SJSA1 (cell line): ENCODE measurements at regions not wholly inside any gene's neighbourhood (a gene's known extent, or its start where the extent isn't known, plus 50 kb on each side); places are given as distances from the start of the nearest gene placed in this dataset.

Experiments
- DNase-seq, 2 experiments: peaks; one replicate each; pipeline ENCODE4 v3.0.0-alpha.2; 2015 to 2020; ENCODE audit warnings: low spot score in 2 of 2, low read depth in 1 of 2
- H3K27ac ChIP-seq: fragments of 250-450 bp; sonication (Bioruptor Pico); 2 replicates; pipeline ENCODE4 v1.5.1; 2020; ENCODE audit warnings: mild to moderate bottlenecking, moderate library complexity
- H3K27me3 ChIP-seq: fragments of 250-450 bp; sonication (Bioruptor Pico); replicated peaks from 2 replicates; pipeline ENCODE4 v1.5.1; 2020; ENCODE audit warnings: mild to moderate bottlenecking, moderate library complexity
- H3K36me3 ChIP-seq: fragments of 250-450 bp; sonication (Bioruptor Pico); 2 replicates; pipeline ENCODE4 v1.5.1; 2020; ENCODE audit warnings: mild to moderate bottlenecking
- H3K4me1 ChIP-seq: fragments of 250-450 bp; sonication (Bioruptor Pico); replicated peaks from 2 replicates; pipeline ENCODE4 v1.6.1; 2021; ENCODE audit warnings: mild to moderate bottlenecking
- H3K4me3 ChIP-seq: fragments of 250-450 bp; sonication (Bioruptor Pico); 2 replicates; pipeline ENCODE4 v1.5.1; 2020; ENCODE audit warnings: mild to moderate bottlenecking
- H3K9me3 ChIP-seq: fragments of 250-450 bp; sonication (Bioruptor Pico); replicated peaks from 2 replicates; pipeline ENCODE4 v1.5.1; 2020; ENCODE audit warnings: mild to moderate bottlenecking

GRCh38 chr7:79968077-79968648 is 166.5 kb upstream of the GNAI1 start:
- Histone ChIP-seq H3K4me3 (no peak overlapping the region), H3K27ac (no peak overlapping the region), H3K36me3 (no peaks in the 10 kb centered on the region), H3K27me3 (no peaks in the 10 kb centered on the region), H3K9me3 (no peaks in the 10 kb centered on the region), H3K4me1 (no peaks in the 10 kb centered on the region)
- DNase-seq, result no peak

DNA sequence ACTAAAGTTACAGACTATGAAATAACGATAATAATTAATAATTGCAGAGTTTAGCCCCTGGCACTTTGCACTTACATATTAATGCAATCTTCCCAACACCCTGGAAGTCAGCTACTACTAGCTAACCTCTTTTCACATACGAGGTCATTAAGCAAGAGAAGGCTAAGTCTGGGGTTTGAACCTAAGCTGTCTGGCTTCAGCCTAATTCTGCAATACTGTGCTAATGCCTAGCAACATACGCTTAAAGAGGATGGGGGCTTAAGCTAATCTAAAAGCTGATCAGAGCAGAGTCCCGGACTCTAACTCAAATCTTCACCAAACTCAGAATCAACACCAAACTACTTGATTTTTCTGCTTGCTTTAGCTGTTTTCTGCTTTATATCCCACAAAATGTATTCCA is 168.7 kb upstream of the GNAI1 start:
- no peaks in the 10 kb centered on the region for H3K4me1 ChIP-seq

DNA sequence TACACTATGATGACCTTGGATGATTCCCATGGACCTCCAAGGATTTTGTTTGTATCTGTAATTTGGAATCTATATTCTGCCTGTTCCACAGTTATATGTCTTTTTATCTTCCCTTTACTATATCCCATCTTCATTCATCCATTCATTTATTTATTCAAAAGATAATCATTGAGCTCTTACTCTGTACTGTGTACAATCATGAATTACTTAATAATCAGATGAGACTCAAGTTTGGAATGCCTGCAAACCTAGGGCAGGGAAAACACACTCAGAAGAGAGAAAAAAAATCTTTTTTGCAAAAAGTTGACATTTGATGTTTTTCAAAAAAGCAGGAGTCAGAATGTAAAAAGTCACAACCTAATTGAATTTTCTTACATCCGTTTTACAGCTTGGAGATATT is 170.2 kb upstream of the GNAI1 start:
- no peak overlapping the region for H3K27ac ChIP-seq
- H3K27me3 ChIP-seq, result no peaks in the 10 kb centered on the region
- no peaks in the 10 kb centered on the region for H3K4me1 ChIP-seq
- no peaks in the 10 kb centered on the region for H3K36me3 ChIP-seq
- H3K9me3 ChIP-seq, result no peaks in the 10 kb centered on the region
- no peak overlapping the region for H3K4me3 ChIP-seq
- DNase-seq, result no peak

More for the DNA sequence above, 168.7 kb upstream of the GNAI1 start:
- DNase-seq, result no peak
- H3K27ac ChIP-seq, result no peak overlapping the region
- H3K36me3 ChIP-seq, result no peaks in the 10 kb centered on the region
- H3K4me3 ChIP-seq, result no peak overlapping the region
- H3K27me3 ChIP-seq, result no peaks in the 10 kb centered on the region
- no peaks in the 10 kb centered on the region for H3K9me3 ChIP-seq

DNA sequence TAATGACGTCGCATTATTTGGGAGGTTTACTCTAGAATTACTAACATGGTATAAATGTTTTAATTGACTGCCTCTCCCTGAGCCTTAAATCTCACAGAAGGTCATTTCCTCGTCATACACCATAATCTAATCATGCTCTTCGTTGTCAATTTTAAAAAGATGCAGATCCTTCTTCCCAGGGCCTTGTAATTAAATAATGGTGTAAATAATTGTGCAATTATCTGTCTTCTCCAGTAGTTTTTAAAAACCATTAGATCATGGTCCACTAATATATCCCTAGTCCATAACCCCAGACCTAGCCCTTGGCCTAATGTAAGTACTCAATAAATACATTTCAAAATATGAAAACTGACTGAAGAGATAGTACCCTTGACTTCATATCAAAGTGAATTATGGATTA is 181.5 kb upstream of the GNAI1 start:
- no peak for DNase-seq
- Histone ChIP-seq H3K9me3 (no peaks in the 10 kb centered on the region), H3K27me3 (no peaks in the 10 kb centered on the region), H3K4me1 (no peaks in the 10 kb centered on the region), H3K36me3 (no peaks in the 10 kb centered on the region), H3K27ac (no peak overlapping the region), H3K4me3 (no peak overlapping the region)

GRCh38 chr7:79952399-79952798 is 182.2 kb upstream of the GNAI1 start:
- DNase-seq, result no peak
- Histone ChIP-seq H3K36me3 (no peaks in the 10 kb centered on the region), H3K9me3 (no peaks in the 10 kb centered on the region), H3K4me1 (no peaks in the 10 kb centered on the region), H3K27me3 (no peaks in the 10 kb centered on the region), H3K27ac (no peak overlapping the region), H3K4me3 (no peak overlapping the region)

DNA sequence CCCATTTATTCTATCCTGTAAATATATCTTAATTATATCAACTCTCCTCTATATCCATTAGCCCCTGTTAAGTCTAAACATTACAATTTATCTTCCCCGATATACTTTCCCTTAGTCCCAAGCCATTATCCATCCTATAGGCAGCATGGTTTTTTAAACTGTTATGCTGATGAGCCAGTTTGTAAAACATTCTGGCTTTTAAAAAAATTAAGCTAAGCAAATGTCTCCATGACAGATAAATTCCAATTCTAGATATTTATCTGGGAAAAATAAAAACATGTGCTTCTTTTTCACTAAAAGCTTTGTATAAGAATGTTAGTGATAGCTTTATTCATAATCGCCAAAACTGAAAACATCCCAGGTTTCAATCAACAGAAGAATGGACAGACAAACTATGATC is 183.2 kb upstream of the GNAI1 start:
- Histone ChIP-seq H3K27me3 (no peaks in the 10 kb centered on the region), H3K4me1 (no peaks in the 10 kb centered on the region), H3K27ac (no peak overlapping the region), H3K4me3 (no peak overlapping the region), H3K36me3 (no peaks in the 10 kb centered on the region), H3K9me3 (no peaks in the 10 kb centered on the region)
- no peak for DNase-seq

GRCh38 chr7:79949778-79950177 is 184.9 kb upstream of the GNAI1 start:
- Histone ChIP-seq H3K4me1 (no peaks in the 10 kb centered on the region), H3K27ac (no peak overlapping the region), H3K36me3 (no peaks in the 10 kb centered on the region), H3K4me3 (no peak overlapping the region), H3K27me3 (no peaks in the 10 kb centered on the region), H3K9me3 (no peaks in the 10 kb centered on the region)
- no peak for DNase-seq

DNA sequence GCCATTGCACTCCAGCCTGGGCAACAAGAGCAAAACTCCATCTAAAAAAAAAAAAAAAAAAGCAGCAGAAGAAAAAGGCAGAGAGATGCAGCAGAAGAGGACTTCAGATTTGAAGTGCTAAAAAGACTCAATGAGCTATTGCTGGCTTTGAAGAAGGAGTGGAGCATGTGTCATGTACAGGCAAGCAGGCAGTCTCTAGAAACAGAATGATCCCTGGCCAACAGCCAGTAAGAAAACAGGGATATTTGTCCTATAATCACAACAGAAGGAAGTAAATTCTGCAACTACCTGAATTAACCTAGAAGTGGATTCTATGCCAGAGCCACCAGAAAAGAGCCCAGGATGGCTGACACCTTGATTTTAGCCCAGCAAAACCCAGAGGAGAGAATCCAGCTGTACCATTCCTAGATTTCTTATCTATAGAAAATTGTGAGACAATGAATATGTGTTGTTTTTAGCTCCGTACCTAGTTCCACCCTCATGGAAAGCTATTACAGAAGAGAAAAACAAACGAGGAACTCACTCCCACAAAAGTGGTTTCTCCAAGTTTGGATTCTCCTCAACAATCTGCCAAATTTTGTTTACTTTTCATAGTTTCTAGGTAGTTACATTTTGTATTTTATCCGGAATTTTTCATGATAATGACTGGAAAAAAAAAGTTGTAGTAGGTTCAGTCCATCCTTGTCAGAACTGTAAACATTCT is 198.2 kb upstream of the GNAI1 start:
- H3K27me3 ChIP-seq, result no peaks in the 10 kb centered on the region
- H3K36me3 ChIP-seq, result no peaks in the 10 kb centered on the region
- H3K27ac ChIP-seq, result no peak overlapping the region
- H3K4me3 ChIP-seq, result no peak overlapping the region
- H3K4me1 ChIP-seq, result no peaks in the 10 kb centered on the region
- no peak for DNase-seq
- H3K9me3 ChIP-seq, result no peaks in the 10 kb centered on the region

DNA sequence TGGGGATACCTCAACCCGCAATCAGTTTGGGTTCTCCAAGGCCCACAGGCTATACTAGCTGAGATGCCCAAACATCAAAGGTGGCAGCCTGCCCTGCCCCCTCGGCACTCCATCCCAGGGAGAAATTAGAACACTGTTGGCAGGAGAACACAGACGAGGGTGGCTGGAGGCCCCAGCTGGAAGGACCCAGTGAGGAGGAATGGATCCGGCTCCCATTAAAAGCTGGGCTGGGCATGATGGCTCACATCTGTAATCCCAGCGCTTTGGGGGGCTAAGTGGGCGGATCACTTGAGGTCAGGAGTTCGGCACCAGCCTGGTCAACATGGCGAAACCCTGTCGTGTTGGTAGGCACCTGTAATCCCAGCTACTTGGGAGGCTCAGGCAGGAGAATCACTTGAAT is 199.9 kb upstream of the GNAI1 start:
- Histone ChIP-seq H3K27me3 (no peaks in the 10 kb centered on the region), H3K9me3 (no peaks in the 10 kb centered on the region), H3K27ac (no peak overlapping the region), H3K36me3 (no peaks in the 10 kb centered on the region), H3K4me3 (no peak overlapping the region), H3K4me1 (no peaks in the 10 kb centered on the region)
- no peak for DNase-seq

DNA sequence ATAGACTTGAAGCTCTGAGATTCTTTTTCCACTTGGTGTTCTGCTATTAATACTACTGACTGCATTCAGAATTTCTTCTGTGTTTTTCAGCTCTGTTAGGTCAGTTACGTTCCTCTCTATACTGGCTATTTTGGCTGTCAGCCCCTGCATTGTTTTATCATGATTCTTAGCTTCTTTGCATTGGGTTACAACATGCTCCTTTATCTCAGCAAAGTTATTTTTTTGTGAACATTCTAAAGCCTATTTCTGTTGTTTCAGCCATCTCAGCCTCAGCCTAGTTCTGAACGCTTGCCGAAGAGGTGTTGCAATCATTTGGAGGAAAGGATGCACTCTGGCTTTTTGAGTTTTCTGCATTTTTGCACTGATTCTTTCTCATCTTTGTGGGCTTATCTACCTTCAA is 201.5 kb upstream of the GNAI1 start:
- Histone ChIP-seq H3K27me3 (no peaks in the 10 kb centered on the region), H3K4me1 (no peaks in the 10 kb centered on the region), H3K36me3 (no peaks in the 10 kb centered on the region), H3K27ac (no peak overlapping the region), H3K4me3 (no peak overlapping the region), H3K9me3 (no peaks in the 10 kb centered on the region)
- DNase-seq, result no peak

DNA sequence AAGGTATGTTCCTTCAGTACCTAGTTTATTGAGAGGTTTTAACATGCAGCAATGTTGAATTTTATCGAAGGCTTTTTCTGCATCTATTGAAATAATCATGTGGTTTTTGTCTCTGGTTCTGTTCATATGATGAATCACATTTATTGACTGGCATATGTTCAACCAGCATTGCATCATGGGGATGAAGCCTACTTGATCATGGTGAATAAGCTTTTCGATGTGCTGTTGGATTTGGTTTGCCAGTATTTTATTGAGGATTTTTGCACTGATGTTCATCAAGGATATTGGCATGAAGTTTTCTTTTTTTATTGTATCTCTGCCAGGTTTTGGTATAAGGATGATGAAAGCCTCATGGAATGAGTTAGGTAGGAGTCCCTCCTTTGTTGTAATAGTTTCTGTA is 204.0 kb upstream of the GNAI1 start:
- no peaks in the 10 kb centered on the region for H3K36me3 ChIP-seq
- no peak overlapping the region for H3K4me3 ChIP-seq
- H3K27ac ChIP-seq, result no peak overlapping the region
- no peak for DNase-seq
- H3K9me3 ChIP-seq, result no peaks in the 10 kb centered on the region
- H3K27me3 ChIP-seq, result no peaks in the 10 kb centered on the region
- H3K4me1 ChIP-seq, result no peaks in the 10 kb centered on the region

- Histone ChIP-seq H3K36me3 (no peaks in the 10 kb centered on the region), H3K27ac (no peak overlapping the region), H3K27me3 (no peaks in the 10 kb centered on the region), H3K4me1 (no peaks in the 10 kb centered on the region), H3K9me3 (no peaks in the 10 kb centered on the region), H3K4me3 (no peak overlapping the region)
- no peak for DNase-seq
Measured at GRCh38 chr7:79927116-79927515, 207.5 kb upstream of the GNAI1 start.

GRCh38 chr7:79923953-79924352 is 210.7 kb upstream of the GNAI1 start:
- Histone ChIP-seq H3K4me3 (no peak overlapping the region), H3K4me1 (no peaks in the 10 kb centered on the region), H3K27ac (no peak overlapping the region), H3K36me3 (no peaks in the 10 kb centered on the region), H3K27me3 (no peaks in the 10 kb centered on the region), H3K9me3 (no peaks in the 10 kb centered on the region)
- DNase-seq, result no peak

DNA sequence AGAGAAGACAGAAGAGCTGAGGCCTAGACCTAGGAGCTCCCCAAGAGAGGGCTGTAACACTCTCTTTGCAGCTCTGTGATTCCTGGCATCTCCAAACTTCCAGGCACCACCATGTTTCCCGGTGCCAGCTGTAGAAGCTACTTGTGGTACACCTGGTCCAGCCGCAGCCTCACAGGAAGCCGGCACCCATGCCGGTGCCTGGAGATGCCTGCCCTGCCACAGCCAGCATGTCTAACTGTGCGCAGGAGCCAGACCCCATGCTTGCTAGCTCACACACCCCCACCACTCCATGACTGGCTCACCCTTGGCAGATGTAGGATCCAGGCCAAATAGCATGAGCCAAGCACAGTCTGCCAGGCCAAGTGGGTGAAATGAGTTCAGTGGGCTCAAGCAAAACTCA is 211.7 kb upstream of the GNAI1 start:
- Histone ChIP-seq H3K4me1 (no peaks in the 10 kb centered on the region), H3K36me3 (no peaks in the 10 kb centered on the region)

GRCh38 chr7:79921976-79922375 is 212.7 kb upstream of the GNAI1 start:
- Histone ChIP-seq H3K36me3 (no peaks in the 10 kb centered on the region), H3K27me3 (no peaks in the 10 kb centered on the region), H3K4me1 (no peaks in the 10 kb centered on the region), H3K9me3 (no peaks in the 10 kb centered on the region), H3K4me3 (no peak overlapping the region), H3K27ac (no peak overlapping the region)
- DNase-seq, result no peak

More for the DNA sequence above, 211.7 kb upstream of the GNAI1 start:
- no peak overlapping the region for H3K4me3 ChIP-seq
- no peaks in the 10 kb centered on the region for H3K27me3 ChIP-seq
- no peak for DNase-seq
- H3K27ac ChIP-seq, result no peak overlapping the region
- no peaks in the 10 kb centered on the region for H3K9me3 ChIP-seq
